SK-N-SH treated with all-trans-retinoic acid at 6 μM for 48 hours (cell line): ENCODE measurements at regions not wholly inside any gene's neighbourhood (a gene's known extent, or its start where the extent isn't known, plus 50 kb on each side); places are given as distances from the start of the nearest gene placed in this dataset.
A peak's percentile ranks its signal among the peaks of the same experiment; 100 is the strongest.

Source experiments
- ATAC-seq: fragments of 200-7000 bp; cut with Tn5 transposase; 3 replicates; pipeline ENCODE4 v1.9.1; 2020; ENCODE audit warnings: mild to moderate bottlenecking, moderate library complexity
- ARNTL ChIP-seq: fragments of 450-650 bp; formaldehyde crosslinking; IDR thresholded peaks from 2 replicates; pipeline ENCODE4 v1.5.0; 2020; ENCODE audit warnings: low read depth, mild to moderate bottlenecking, moderate library complexity, borderline replicate concordance
- BACH2 ChIP-seq: fragments of 250-450 bp; sonication (Bioruptor Pico); IDR thresholded peaks from 2 replicates; pipeline ENCODE4 v1.9.0; 2021; ENCODE audit warnings: mild to moderate bottlenecking, borderline replicate concordance
- CSDC2 ChIP-seq: fragments of 250-450 bp; sonication (Bioruptor Pico); IDR thresholded peaks from 2 replicates; pipeline ENCODE4 v1.5.0; 2020; ENCODE audit warnings: mild to moderate bottlenecking, moderate library complexity
- ESRRG ChIP-seq: fragments of 250-450 bp; sonication (Bioruptor Pico); IDR thresholded peaks from 2 replicates; pipeline ENCODE4 v1.6.1; 2021; ENCODE audit warnings: mild to moderate bottlenecking
- GLIS3 ChIP-seq: fragments of 250-450 bp; sonication (Bioruptor Pico); IDR thresholded peaks from 2 replicates; pipeline ENCODE4 v1.5.0; 2020; ENCODE audit warnings: mild to moderate bottlenecking, moderate library complexity
- ISL1 ChIP-seq: fragments of 250-450 bp; sonication (Bioruptor Pico); IDR thresholded peaks from 2 replicates; pipeline ENCODE4 v2.1.2; 2022; ENCODE audit warnings: mild to moderate bottlenecking, moderate library complexity
- OSR1 ChIP-seq: fragments of 250-450 bp; sonication (Bioruptor Pico); IDR thresholded peaks from 2 replicates; pipeline ENCODE4 v1.8.0; 2022; ENCODE audit warnings: moderate library complexity, mild to moderate bottlenecking, inconsistent platforms
- PPARA ChIP-seq: fragments of 250-450 bp; sonication (Bioruptor Pico); IDR thresholded peaks from 2 replicates; pipeline ENCODE4 v1.5.0; 2020; ENCODE audit warnings: mild to moderate bottlenecking, borderline replicate concordance
- SNAI2 ChIP-seq: fragments of 250-450 bp; sonication (Bioruptor Pico); IDR thresholded peaks from 2 replicates; pipeline ENCODE4 v1.5.0; 2020; ENCODE audit warnings: mild to moderate bottlenecking, moderate library complexity
- TCF4 ChIP-seq: fragments of 250-450 bp; sonication (Bioruptor Pico); IDR thresholded peaks from 2 replicates; pipeline ENCODE4 v1.8.0; 2021; ENCODE audit warnings: mild to moderate bottlenecking, moderate library complexity, borderline replicate concordance
- TOX ChIP-seq: fragments of 250-450 bp; sonication (Bioruptor Pico); IDR thresholded peaks from 2 replicates; pipeline ENCODE4 v1.8.0; 2021; ENCODE audit warnings: mild to moderate bottlenecking, moderate library complexity, borderline replicate concordance
- ZFP3 ChIP-seq: fragments of 250-450 bp; sonication (Bioruptor Pico); IDR thresholded peaks from 2 replicates; pipeline ENCODE4 v1.5.0; 2020; ENCODE audit warnings: mild to moderate bottlenecking, moderate library complexity
- ZNF565 ChIP-seq: fragments of 450-650 bp; formaldehyde crosslinking; conservative IDR thresholded peaks from 2 replicates; pipeline ENCODE4 v1.5.0; 2020; ENCODE audit warnings: low read depth, mild to moderate bottlenecking, moderate library complexity
- ZNF70 ChIP-seq: fragments of 450-650 bp; formaldehyde crosslinking; IDR thresholded peaks from 2 replicates; pipeline ENCODE4 v1.5.0; 2020; ENCODE audit warnings: mild to moderate bottlenecking, moderate library complexity
- TF ChIP-seq, protein P1 (sequence below): fragments of 250-450 bp; sonication (Bioruptor Pico); IDR thresholded peaks from 2 replicates; pipeline ENCODE4 v1.8.0; 2020; ENCODE audit warnings: mild to moderate bottlenecking, moderate library complexity, borderline replicate concordance
- TF ChIP-seq, protein P2 (sequence below): fragments of 250-450 bp; sonication (Bioruptor Pico); IDR thresholded peaks from 2 replicates; pipeline ENCODE4 v1.5.1; 2021; ENCODE audit warnings: mild to moderate bottlenecking, moderate library complexity
- TF ChIP-seq, protein P3 (sequence below): fragments of 250-450 bp; sonication (Bioruptor Pico); IDR thresholded peaks from 2 replicates; pipeline ENCODE4 v1.5.1; 2020; ENCODE audit warnings: low read depth, mild to moderate bottlenecking, moderate library complexity
- TF ChIP-seq, protein P4 (sequence below): fragments of 250-450 bp; sonication (Bioruptor Pico); IDR thresholded peaks from 2 replicates; pipeline ENCODE4 v1.8.0; 2021; ENCODE audit warnings: low read depth, mild to moderate bottlenecking, moderate library complexity, borderline replicate concordance
- TF ChIP-seq, protein P5 (sequence below): fragments of 250-450 bp; sonication (Bioruptor Pico); IDR thresholded peaks from 2 replicates; pipeline ENCODE4 v1.5.0; 2020; ENCODE audit warnings: mild to moderate bottlenecking, moderate library complexity

DNA sequence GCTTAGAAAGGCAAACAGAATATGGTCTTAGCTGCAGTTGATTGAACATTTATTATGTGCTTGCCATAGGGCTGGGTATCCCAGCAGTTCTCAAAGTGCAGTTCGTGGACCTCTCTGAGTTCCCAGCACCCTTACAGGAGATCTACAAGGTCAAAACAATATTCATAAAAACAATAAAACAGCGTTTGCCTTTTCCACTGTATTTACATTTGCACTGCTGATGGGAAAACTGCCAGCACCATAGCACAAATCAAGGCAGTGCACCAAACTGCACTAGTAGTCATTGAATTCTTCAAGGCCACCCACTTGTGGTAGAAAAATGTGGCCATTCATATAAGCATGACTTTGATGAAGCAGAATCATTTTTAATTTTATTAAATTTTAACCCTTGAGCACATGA is 128.1 kb downstream of the CCDC34 start:
- TF ChIP-seq OSR1 (no peak), ESRRG (CRISPR knock-in tag) (no peak), ZNF70 (CRISPR knock-in tag) (no peak), ARNTL (no peak), GLIS3 (CRISPR knock-in tag) (no peak), TCF4 (CRISPR knock-in tag) (no peak), CSDC2 (CRISPR knock-in tag) (no peak)
- TF ChIP-seq, protein P1, sequence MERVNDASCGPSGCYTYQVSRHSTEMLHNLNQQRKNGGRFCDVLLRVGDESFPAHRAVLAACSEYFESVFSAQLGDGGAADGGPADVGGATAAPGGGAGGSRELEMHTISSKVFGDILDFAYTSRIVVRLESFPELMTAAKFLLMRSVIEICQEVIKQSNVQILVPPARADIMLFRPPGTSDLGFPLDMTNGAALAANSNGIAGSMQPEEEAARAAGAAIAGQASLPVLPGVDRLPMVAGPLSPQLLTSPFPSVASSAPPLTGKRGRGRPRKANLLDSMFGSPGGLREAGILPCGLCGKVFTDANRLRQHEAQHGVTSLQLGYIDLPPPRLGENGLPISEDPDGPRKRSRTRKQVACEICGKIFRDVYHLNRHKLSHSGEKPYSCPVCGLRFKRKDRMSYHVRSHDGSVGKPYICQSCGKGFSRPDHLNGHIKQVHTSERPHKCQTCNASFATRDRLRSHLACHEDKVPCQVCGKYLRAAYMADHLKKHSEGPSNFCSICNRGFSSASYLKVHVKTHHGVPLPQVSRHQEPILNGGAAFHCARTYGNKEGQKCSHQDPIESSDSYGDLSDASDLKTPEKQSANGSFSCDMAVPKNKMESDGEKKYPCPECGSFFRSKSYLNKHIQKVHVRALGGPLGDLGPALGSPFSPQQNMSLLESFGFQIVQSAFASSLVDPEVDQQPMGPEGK (CRISPR knock-in tag), result no peak
- TF ChIP-seq, protein P2, sequence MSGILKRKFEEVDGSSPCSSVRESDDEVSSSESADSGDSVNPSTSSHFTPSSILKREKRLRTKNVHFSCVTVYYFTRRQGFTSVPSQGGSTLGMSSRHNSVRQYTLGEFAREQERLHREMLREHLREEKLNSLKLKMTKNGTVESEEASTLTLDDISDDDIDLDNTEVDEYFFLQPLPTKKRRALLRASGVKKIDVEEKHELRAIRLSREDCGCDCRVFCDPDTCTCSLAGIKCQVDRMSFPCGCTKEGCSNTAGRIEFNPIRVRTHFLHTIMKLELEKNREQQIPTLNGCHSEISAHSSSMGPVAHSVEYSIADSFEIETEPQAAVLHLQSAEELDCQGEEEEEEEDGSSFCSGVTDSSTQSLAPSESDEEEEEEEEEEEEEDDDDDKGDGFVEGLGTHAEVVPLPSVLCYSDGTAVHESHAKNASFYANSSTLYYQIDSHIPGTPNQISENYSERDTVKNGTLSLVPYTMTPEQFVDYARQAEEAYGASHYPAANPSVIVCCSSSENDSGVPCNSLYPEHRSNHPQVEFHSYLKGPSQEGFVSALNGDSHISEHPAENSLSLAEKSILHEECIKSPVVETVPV, result no peak
- TF ChIP-seq, protein P3, sequence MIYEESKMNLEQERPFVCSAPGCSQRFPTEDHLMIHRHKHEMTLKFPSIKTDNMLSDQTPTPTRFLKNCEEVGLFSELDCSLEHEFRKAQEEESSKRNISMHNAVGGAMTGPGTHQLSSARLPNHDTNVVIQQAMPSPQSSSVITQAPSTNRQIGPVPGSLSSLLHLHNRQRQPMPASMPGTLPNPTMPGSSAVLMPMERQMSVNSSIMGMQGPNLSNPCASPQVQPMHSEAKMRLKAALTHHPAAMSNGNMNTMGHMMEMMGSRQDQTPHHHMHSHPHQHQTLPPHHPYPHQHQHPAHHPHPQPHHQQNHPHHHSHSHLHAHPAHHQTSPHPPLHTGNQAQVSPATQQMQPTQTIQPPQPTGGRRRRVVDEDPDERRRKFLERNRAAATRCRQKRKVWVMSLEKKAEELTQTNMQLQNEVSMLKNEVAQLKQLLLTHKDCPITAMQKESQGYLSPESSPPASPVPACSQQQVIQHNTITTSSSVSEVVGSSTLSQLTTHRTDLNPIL (CRISPR knock-in tag), result no peak
- TF ChIP-seq, protein P4, sequence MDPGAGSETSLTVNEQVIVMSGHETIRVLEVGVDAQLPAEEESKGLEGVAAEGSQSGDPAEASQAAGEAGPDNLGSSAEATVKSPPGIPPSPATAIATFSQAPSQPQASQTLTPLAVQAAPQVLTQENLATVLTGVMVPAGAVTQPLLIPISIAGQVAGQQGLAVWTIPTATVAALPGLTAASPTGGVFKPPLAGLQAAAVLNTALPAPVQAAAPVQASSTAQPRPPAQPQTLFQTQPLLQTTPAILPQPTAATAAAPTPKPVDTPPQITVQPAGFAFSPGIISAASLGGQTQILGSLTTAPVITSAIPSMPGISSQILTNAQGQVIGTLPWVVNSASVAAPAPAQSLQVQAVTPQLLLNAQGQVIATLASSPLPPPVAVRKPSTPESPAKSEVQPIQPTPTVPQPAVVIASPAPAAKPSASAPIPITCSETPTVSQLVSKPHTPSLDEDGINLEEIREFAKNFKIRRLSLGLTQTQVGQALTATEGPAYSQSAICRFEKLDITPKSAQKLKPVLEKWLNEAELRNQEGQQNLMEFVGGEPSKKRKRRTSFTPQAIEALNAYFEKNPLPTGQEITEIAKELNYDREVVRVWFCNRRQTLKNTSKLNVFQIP (CRISPR knock-in tag), result no peak
- no peak for ATAC-seq

DNA sequence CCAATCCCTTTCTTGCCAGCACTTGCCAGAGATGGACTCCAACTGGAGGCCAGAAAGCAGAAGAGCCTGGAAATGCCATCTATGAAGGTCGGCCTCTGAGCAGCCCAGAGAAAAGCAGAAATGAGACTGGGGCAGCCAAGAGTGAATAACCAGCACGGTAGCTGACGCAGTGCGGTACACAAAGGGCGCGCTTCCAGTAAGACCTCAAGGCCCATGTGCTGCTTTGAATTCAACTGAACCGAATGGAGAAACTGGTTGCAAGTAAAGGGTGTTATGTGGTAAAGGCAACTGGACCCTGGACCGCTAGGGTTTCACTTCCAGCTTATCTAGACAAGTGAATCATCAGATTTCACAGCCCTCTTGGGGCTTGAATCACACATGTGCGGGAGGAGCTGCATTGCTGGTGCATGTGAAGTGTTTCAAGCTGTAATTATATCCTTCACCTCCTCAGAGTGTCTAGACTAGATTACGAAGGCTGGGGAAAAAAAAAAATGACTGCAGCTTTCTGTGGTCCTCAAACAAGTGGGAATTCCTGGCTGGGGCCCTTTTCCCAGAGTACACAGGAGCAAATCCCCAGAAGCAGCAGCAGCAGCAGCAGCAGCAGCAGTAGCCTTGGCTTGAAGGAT is 128.9 kb downstream of the CCDC34 start:
- ATAC-seq, result peak; percentile 94
- TF ChIP-seq, protein P1 (CRISPR knock-in tag), result no peak
- TF ChIP-seq SNAI2 (CRISPR knock-in tag), result no peak

DNA sequence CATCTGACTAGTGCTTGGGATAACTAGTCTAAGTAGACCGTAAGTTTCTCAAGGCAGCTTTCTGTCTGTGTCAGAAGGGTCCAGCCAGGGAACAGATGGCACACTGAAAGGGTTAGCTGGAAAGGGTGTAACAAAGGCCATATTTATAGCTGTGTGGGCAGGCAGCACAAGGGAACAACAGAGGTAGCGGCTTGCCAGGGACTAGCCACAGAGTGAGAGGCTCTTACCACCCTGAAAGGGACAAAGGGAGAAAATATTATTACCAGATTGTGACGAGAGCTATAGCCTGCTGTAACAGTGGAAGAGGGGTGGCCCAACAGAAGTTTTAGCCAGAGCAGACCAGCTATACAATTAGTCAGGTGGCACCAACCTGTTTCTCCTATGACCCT is 129.4 kb downstream of the CCDC34 start:
- peak; percentile 24 for ATAC-seq
- TF ChIP-seq OSR1 (no peak), ZFP3 (CRISPR knock-in tag) (no peak)

DNA sequence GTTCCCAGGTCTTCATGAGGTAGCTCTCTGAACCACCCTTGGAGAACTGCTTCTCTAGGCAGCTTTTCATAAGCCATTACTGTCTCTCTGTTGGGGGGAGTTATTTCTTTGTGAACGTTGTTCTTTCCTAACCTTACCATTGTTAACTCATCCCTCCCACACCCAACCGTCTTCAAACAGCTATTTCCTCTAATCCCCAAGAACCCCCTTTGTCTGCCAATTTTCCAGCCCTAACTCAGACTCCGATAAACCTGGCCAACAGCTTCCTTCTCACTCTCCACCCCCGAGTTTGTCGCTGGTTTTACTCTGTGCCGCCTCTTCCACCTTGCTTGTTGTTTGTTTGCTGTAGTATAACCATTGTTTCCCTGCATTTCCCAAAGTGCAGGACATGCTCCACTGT is 131.5 kb downstream of the CCDC34 start:
- no peak for ATAC-seq
- no peak for TF ChIP-seq ARNTL
- no peak for TF ChIP-seq BACH2 (CRISPR knock-in tag)
- TF ChIP-seq, protein P3 (CRISPR knock-in tag), result no peak
- TF ChIP-seq, protein P5, sequence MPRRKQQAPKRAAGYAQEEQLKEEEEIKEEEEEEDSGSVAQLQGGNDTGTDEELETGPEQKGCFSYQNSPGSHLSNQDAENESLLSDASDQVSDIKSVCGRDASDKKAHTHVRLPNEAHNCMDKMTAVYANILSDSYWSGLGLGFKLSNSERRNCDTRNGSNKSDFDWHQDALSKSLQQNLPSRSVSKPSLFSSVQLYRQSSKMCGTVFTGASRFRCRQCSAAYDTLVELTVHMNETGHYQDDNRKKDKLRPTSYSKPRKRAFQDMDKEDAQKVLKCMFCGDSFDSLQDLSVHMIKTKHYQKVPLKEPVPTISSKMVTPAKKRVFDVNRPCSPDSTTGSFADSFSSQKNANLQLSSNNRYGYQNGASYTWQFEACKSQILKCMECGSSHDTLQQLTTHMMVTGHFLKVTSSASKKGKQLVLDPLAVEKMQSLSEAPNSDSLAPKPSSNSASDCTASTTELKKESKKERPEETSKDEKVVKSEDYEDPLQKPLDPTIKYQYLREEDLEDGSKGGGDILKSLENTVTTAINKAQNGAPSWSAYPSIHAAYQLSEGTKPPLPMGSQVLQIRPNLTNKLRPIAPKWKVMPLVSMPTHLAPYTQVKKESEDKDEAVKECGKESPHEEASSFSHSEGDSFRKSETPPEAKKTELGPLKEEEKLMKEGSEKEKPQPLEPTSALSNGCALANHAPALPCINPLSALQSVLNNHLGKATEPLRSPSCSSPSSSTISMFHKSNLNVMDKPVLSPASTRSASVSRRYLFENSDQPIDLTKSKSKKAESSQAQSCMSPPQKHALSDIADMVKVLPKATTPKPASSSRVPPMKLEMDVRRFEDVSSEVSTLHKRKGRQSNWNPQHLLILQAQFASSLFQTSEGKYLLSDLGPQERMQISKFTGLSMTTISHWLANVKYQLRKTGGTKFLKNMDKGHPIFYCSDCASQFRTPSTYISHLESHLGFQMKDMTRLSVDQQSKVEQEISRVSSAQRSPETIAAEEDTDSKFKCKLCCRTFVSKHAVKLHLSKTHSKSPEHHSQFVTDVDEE (CRISPR knock-in tag), result no peak
- TF ChIP-seq GLIS3 (CRISPR knock-in tag), result no peak
- TF ChIP-seq ISL1, result no peak
- no peak for TF ChIP-seq PPARA
- TF ChIP-seq TOX (CRISPR knock-in tag), result no peak
- TF ChIP-seq, protein P1 (CRISPR knock-in tag), result no peak
- TF ChIP-seq ZNF565 (CRISPR knock-in tag), result no peak
- no peak for TF ChIP-seq ZFP3 (CRISPR knock-in tag)
- TF ChIP-seq CSDC2 (CRISPR knock-in tag), result no peak
